ENCODE measurements at regions not wholly inside any gene's neighbourhood (a gene's known extent, or its start where the extent isn't known, plus 50 kb on each side); places are given as distances from the start of the nearest gene placed in this dataset.
A peak's percentile ranks its signal among the peaks of the same experiment; 100 is the strongest.
"Not testable (repeated sequence)": the region's sequence is repeated elsewhere in the genome, so short reads cannot be mapped to it uniquely, and the experiment has no call there.

DNA sequence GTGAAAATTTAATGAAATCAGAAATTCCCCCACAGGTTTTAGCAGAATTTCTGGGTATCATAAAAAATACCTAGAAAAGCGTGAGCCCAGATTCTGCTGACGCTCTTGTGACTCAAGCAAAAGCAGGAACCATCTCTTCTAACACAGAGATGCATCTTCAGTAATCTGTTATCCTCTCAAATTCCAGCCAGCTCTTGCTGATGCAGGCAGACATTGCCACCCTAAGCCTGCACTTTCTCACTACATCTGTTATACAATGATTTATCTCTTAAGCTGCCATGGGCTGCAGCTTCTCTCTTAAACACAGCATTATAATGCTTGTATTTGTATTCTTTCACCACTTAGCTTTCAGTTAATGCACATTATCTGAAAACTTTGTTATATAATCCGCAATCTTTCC is 113.0 kb upstream of the RGS1 start:
- Histone ChIP-seq H3K27ac (no peak overlapping the region), H3K4me3 (no peak overlapping the region), H3K36me3 (no peaks in the 10 kb centered on the region), H3K9me3 (no peaks in the 10 kb centered on the region), H3K27me3 (no peaks in the 10 kb centered on the region), H3K4me1 (no peaks in the 10 kb centered on the region)
- intact Hi-C loops (cut with DNase I; ENCODE audit: low total_unique reads): no loop called here
- no peak for DNase-seq (ENCODE audit: low spot score in 2 of 2)
- TF ChIP-seq CTCF (IDR thresholded peaks at IDR 0.05) (no peak), POLR2A (IDR thresholded peaks at IDR 0.05) (no peak), POLR2AphosphoS5 (IDR thresholded peaks at IDR 0.05) (no peak)

DNA sequence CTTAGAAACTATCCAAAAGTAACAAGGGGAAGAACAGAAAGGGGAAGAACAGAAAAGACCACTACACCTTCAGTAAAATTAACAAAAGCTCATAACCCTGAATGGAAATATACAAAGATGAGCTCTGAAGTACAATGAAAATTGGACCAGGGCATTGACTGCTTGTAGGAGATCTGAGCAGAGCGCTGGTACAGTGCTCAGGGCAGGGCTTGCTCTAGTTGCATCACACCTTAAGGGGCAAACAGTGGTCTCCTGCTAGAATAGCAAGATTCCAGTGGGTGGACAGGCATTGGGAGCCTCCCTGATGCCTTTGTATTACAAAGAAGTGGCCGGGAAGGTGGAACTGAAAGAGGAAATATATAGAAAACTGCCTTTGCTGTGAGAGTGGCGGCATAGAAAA is 111.9 kb upstream of the RGS1 start:
- Histone ChIP-seq H3K36me3 (no peaks in the 10 kb centered on the region), H3K4me3 (no peak overlapping the region), H3K9me3 (no peaks in the 10 kb centered on the region), H3K4me1 (no peaks in the 10 kb centered on the region), H3K27ac (no peak overlapping the region), H3K27me3 (no peaks in the 10 kb centered on the region)
- TF ChIP-seq POLR2AphosphoS5 (IDR thresholded peaks at IDR 0.05) (no peak), CTCF (IDR thresholded peaks at IDR 0.05) (no peak), POLR2A (IDR thresholded peaks at IDR 0.05) (no peak)
- no peak for DNase-seq (ENCODE audit: low spot score in 2 of 2)
- intact Hi-C loops (cut with DNase I; ENCODE audit: low total_unique reads): no loop called here

DNA sequence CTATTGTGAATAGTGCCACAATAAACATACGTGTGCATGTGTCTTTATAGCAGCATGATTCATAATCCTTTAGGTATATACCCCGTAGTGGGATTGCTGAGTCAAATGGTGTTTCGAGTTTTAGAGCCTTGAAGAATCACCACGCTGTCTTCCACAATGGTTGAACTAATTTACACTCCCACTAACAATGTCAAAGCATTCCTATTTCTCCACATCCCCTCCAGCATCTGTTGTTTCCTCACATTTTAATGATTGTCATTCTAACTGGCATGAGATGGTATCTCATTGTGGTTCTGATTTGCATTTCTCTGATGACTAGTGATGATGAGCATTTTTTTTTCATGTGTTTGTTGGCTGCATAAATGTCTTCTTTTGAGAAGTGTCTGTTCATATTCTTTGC is 110.4 kb upstream of the RGS1 start:
- H3K27ac ChIP-seq; H3K9me3 ChIP-seq; H3K27me3 ChIP-seq; H3K4me1 ChIP-seq; intact Hi-C loops (cut with DNase I; ENCODE audit: low total_unique reads); H3K4me3 ChIP-seq; H3K36me3 ChIP-seq; DNase-seq (ENCODE audit: low spot score in 2 of 2): not testable (repeated sequence)

GRCh38 chr1:192474080-192474683 is 101.4 kb upstream of the RGS1 start:
- intact Hi-C loops (cut with DNase I; ENCODE audit: low total_unique reads): no loop called here
- no peak overlapping the region for H3K4me3 ChIP-seq
- H3K27me3 ChIP-seq: no peaks in the 10 kb centered on the region
- peak; percentile 43 to 75 (median 73) for TF ChIP-seq CTCF (IDR thresholded peaks at IDR 0.05)
- TF ChIP-seq POLR2A (IDR thresholded peaks at IDR 0.05): no peak
- no peak for TF ChIP-seq POLR2AphosphoS5 (IDR thresholded peaks at IDR 0.05)
- H3K27ac ChIP-seq: no peak overlapping the region
- no peaks in the 10 kb centered on the region for H3K4me1 ChIP-seq
- H3K36me3 ChIP-seq: no peaks in the 10 kb centered on the region
- no peak for DNase-seq (ENCODE audit: low spot score in 2 of 2)
- no peaks in the 10 kb centered on the region for H3K9me3 ChIP-seq

- no peaks in the 10 kb centered on the region for H3K9me3 ChIP-seq
- TF ChIP-seq POLR2AphosphoS5 (IDR thresholded peaks at IDR 0.05): no peak
- no peak for TF ChIP-seq POLR2A (IDR thresholded peaks at IDR 0.05)
- TF ChIP-seq CTCF (IDR thresholded peaks at IDR 0.05): no peak
- H3K4me3 ChIP-seq: no peak overlapping the region
- H3K4me1 ChIP-seq: no peaks in the 10 kb centered on the region
- no peak overlapping the region for H3K27ac ChIP-seq
- H3K36me3 ChIP-seq: no peaks in the 10 kb centered on the region
- no peak for DNase-seq (ENCODE audit: low spot score in 2 of 2)
- H3K27me3 ChIP-seq: no peaks in the 10 kb centered on the region
- intact Hi-C loops (cut with DNase I; ENCODE audit: low total_unique reads): no loop called here
Measured at GRCh38 chr1:192475329-192475728, 100.2 kb upstream of the RGS1 start.

GRCh38 chr1:192475970-192476369 is 99.6 kb upstream of the RGS1 start:
- no peak for DNase-seq (ENCODE audit: low spot score in 2 of 2)
- intact Hi-C loops (cut with DNase I; ENCODE audit: low total_unique reads): no loop called here

More at GRCh38 chr1:192475970-192476369, 99.6 kb upstream of the RGS1 start:
- Histone ChIP-seq H3K36me3 (no peaks in the 10 kb centered on the region), H3K27ac (no peak overlapping the region), H3K27me3 (no peaks in the 10 kb centered on the region), H3K9me3 (no peaks in the 10 kb centered on the region), H3K4me3 (no peak overlapping the region), H3K4me1 (no peaks in the 10 kb centered on the region)
- TF ChIP-seq POLR2AphosphoS5 (IDR thresholded peaks at IDR 0.05) (no peak), CTCF (IDR thresholded peaks at IDR 0.05) (no peak), POLR2A (IDR thresholded peaks at IDR 0.05) (no peak)
